A549 (cell line): ENCODE measurements at regions not wholly inside any gene's neighbourhood (a gene's known extent, or its start where the extent isn't known, plus 50 kb on each side); places are given as distances from the start of the nearest gene placed in this dataset.

Experiments used
- ATAC-seq, 2 experiments: fragments of 200-7000 bp in 1 of 2; fragments of >200 bp in 1 of 2; cut with Nextera tagmentation in 1 of 2; cut with Tn5 transposase in 1 of 2; 3 replicates each; pipeline versions ENCODE4 v1.8.0 to v1.9.1; 2018 to 2020; ENCODE audit warnings: mild to moderate bottlenecking in 1 of 2, moderate library complexity in 1 of 2
- CTCF ChIA-PET: fragments of 300-600 bp; sonication (Branson Sonifier 250); formaldehyde crosslinking; extraction: SDS; loops from one replicate; lab custom pipeline; 2021; ENCODE audit warnings: antibody characterized with exemption, inconsistent platforms; lab: Yijun Ruan, JAX
- POLR2A ChIA-PET: fragments of 350-600 bp; formaldehyde crosslinking; extraction: SDS; loops from one replicate; lab custom pipeline; 2021; ENCODE audit warnings: antibody characterized with exemption, inconsistent platforms; lab: Yijun Ruan, JAX
- DNase-seq, 2 experiments: peaks; one replicate each; pipeline versions ENCODE4 v3.0.0 to v3.0.0-alpha.2; 2011 to 2016; ENCODE audit warnings: low read depth in 1 of 2, low spot score in 1 of 2
- FAIRE-seq: peaks from 2 replicates; lab custom pipeline; 2011; peaks lifted over from hg19 to GRCh38; lab: Jason Lieb, UNC
- H3K27ac ChIP-seq, 2 experiments: fragments of >200 bp; sonication (Bioruptor Twin); formaldehyde crosslinking; 3 replicates each; pipeline ENCODE4 v1.5.1; 2016 to 2017
- H3K4me1 ChIP-seq: fragments of >200 bp; sonication (Bioruptor Twin); formaldehyde crosslinking; 3 replicates; pipeline ENCODE4 v1.6.1; 2016
- H3K4me2 ChIP-seq: fragments of >200 bp; sonication (Bioruptor Twin); formaldehyde crosslinking; 3 replicates; pipeline ENCODE4 v1.6.1; 2016
- H3K4me3 ChIP-seq: fragments of >200 bp; sonication (Bioruptor Twin); formaldehyde crosslinking; 3 replicates; pipeline ENCODE4 v1.5.1; 2016
- H3K9me3 ChIP-seq: fragments of >200 bp; sonication (Bioruptor Twin); formaldehyde crosslinking; 3 replicates; pipeline ENCODE4 v1.6.1; 2016
- CEBPB ChIP-seq, 2 experiments: fragments of >200 bp in 1 of 2; sonication (Bioruptor Twin) in 1 of 2; formaldehyde crosslinking in 1 of 2; IDR thresholded peaks; 2 replicates each; pipeline ENCODE4 v1.6.1; 2012 to 2016
- E2F6 ChIP-seq: IDR thresholded peaks from 2 replicates; pipeline ENCODE4 v1.6.1; 2012; ENCODE audit warnings: low read depth, borderline replicate concordance
- EHF ChIP-seq: fragments of 250-450 bp; sonication (Bioruptor Pico); IDR thresholded peaks from 2 replicates; pipeline ENCODE4 v1.5.0; 2020; ENCODE audit warnings: mild to moderate bottlenecking
- ESRRA ChIP-seq: fragments of 150-350 bp; IDR thresholded peaks from 2 replicates; pipeline ENCODE4 v1.6.1; 2014; ENCODE audit warnings: mild to moderate bottlenecking, low read length, borderline replicate concordance
- FOXS1 ChIP-seq: fragments of 250-450 bp; sonication (Bioruptor Pico); IDR thresholded peaks from 2 replicates; pipeline ENCODE4 v1.5.0; 2020; ENCODE audit warnings: mild to moderate bottlenecking, moderate library complexity
- GATA3 ChIP-seq: IDR thresholded peaks from 2 replicates; pipeline ENCODE4 v1.6.1; 2012; ENCODE audit warnings: borderline replicate concordance
- HDAC2 ChIP-seq: fragments of 200-600 bp; sonication (generic); IDR thresholded peaks from 2 replicates; pipeline ENCODE4 v1.6.1; 2016
- HMGXB4 ChIP-seq: fragments of 250-450 bp; sonication (Bioruptor Pico); IDR thresholded peaks from 2 replicates; pipeline ENCODE4 v1.5.0; 2021; ENCODE audit warnings: mild to moderate bottlenecking, moderate library complexity, borderline replicate concordance
- HOXB13 ChIP-seq: fragments of 250-450 bp; sonication (Bioruptor Pico); IDR thresholded peaks from 2 replicates; pipeline ENCODE4 v1.5.0; 2020; ENCODE audit warnings: low read depth, mild to moderate bottlenecking, moderate library complexity
- JUN ChIP-seq, 2 experiments: fragments of >200 bp; sonication (Bioruptor Twin); formaldehyde crosslinking; IDR thresholded peaks; 2 replicates in 1 of 2; 3 replicates in 1 of 2; pipeline ENCODE4 v1.6.1; 2016 to 2017
- JUNB ChIP-seq: fragments of >200 bp; sonication (Bioruptor Twin); formaldehyde crosslinking; IDR thresholded peaks from 2 replicates; pipeline ENCODE4 v1.6.1; 2016
- KDM1A ChIP-seq: fragments of 200-600 bp; sonication (generic); IDR thresholded peaks from 2 replicates; pipeline ENCODE4 v1.6.1; 2016; ENCODE audit warnings: low read depth, mild to moderate bottlenecking
- MAX ChIP-seq: IDR thresholded peaks from 2 replicates; pipeline ENCODE4 v1.6.1; 2012
- MYC ChIP-seq: IDR thresholded peaks from 2 replicates; pipeline ENCODE4 v1.6.1; 2012; ENCODE audit warnings: mild to moderate bottlenecking, inconsistent platforms, low read length, improper control_type of control experiment, borderline replicate concordance
- NR3C1 ChIP-seq: fragments of >200 bp; sonication (Bioruptor Twin); formaldehyde crosslinking; IDR thresholded peaks from 3 replicates; pipeline ENCODE4 v1.6.1; 2017
- PBX3 ChIP-seq: IDR thresholded peaks from 2 replicates; pipeline ENCODE4 v1.6.1; 2012
- PHF8 ChIP-seq: fragments of 200-600 bp; sonication (generic); IDR thresholded peaks from 2 replicates; pipeline ENCODE4 v1.6.1; 2016; ENCODE audit warnings: low read depth, mild to moderate bottlenecking, antibody characterized with exemption, moderate library complexity, borderline replicate concordance
- POLR2A ChIP-seq: IDR thresholded peaks from 2 replicates; pipeline ENCODE4 v1.6.1; 2012; ENCODE audit warnings: mild to moderate bottlenecking, low read length
- POLR2AphosphoS2 ChIP-seq: conservative IDR thresholded peaks from 2 replicates; pipeline ENCODE4 v1.6.1; 2012; ENCODE audit warnings: low read length, improper control_type of control experiment, inconsistent platforms
- RAD21 ChIP-seq, 2 experiments: fragments of >200 bp in 1 of 2; sonication (Bioruptor Twin) in 1 of 2; formaldehyde crosslinking in 1 of 2; IDR thresholded peaks in 1 of 2; conservative IDR thresholded peaks in 1 of 2; 2 replicates in 1 of 2; 3 replicates in 1 of 2; pipeline ENCODE4 v1.6.1; 2012 to 2018; ENCODE audit warnings: inconsistent platforms in 1 of 2
- RARB ChIP-seq: fragments of 250-450 bp; sonication (Bioruptor Pico); IDR thresholded peaks from 2 replicates; pipeline ENCODE4 v1.8.0; 2021; ENCODE audit warnings: mild to moderate bottlenecking, moderate library complexity
- RCOR1 ChIP-seq: fragments of 150-350 bp; IDR thresholded peaks from 2 replicates; pipeline ENCODE4 v1.6.1; 2014; ENCODE audit warnings: antibody characterized with exemption, low read length, low read depth
- REST ChIP-seq: fragments of 200-600 bp; sonication (generic); IDR thresholded peaks from 2 replicates; pipeline ENCODE4 v1.6.1; 2016; ENCODE audit warnings: antibody characterized with exemption, mild to moderate bottlenecking, moderate library complexity
- RFX5 ChIP-seq: fragments of 450-650 bp; IDR thresholded peaks from 2 replicates; pipeline ENCODE4 v1.7.1; 2014; ENCODE audit warnings: antibody characterized with exemption, mild to moderate bottlenecking, moderate library complexity
- SREBF2 ChIP-seq: fragments of 450-650 bp; IDR thresholded peaks from 2 replicates; pipeline ENCODE4 v1.6.1; 2014; ENCODE audit warnings: mild to moderate bottlenecking, moderate library complexity
- TFCP2L1 ChIP-seq: fragments of 250-450 bp; sonication (Bioruptor Pico); IDR thresholded peaks from 2 replicates; pipeline ENCODE4 v1.5.0; 2021; ENCODE audit warnings: mild to moderate bottlenecking
- USF2 ChIP-seq: fragments of 450-650 bp; IDR thresholded peaks from 2 replicates; pipeline ENCODE4 v1.6.1; 2014; ENCODE audit warnings: antibody characterized with exemption
- ZC3H11A ChIP-seq: fragments of 450-650 bp; IDR thresholded peaks from 2 replicates; pipeline ENCODE4 v1.6.1; 2014; ENCODE audit warnings: antibody characterized with exemption, mild to moderate bottlenecking
- ZFP36 ChIP-seq: fragments of 450-650 bp; IDR thresholded peaks from 2 replicates; pipeline ENCODE4 v1.6.1; 2014; ENCODE audit warnings: borderline replicate concordance; ENCODE audit not compliant: partially characterized antibody
- WGBS: methylation state at CpG from one replicate; pipeline ENCODE4 v1.1.6; 2017; ENCODE audit errors: missing lambda C conversion rate; 5-methylcytosine and 5-hydroxymethylcytosine counted together

GRCh38 chr2:186105016-186105724 is 366.6 kb downstream of the FSIP2 start:
- no peak for FAIRE-seq

GRCh38 chr2:186108470-186108869 is 369.9 kb downstream of the FSIP2 start:
- H3K4me3 ChIP-seq: no peak overlapping the region
- FAIRE-seq: no peak
- no peak overlapping the region for H3K27ac ChIP-seq
- no peaks in the 10 kb centered on the region for H3K9me3 ChIP-seq
- DNase-seq: no peak
- no peak for ATAC-seq
- WGBS: 91% methylated on average over 1 of the region's 1 CpG
- H3K4me1 ChIP-seq: no peaks in the 10 kb centered on the region
- POLR2A ChIA-PET: no interaction called here
- TF ChIP-seq POLR2A: no peak
- no peak for TF ChIP-seq ZC3H11A
- no peak for TF ChIP-seq HOXB13 (CRISPR knock-in tag)
- TF ChIP-seq JUNB: no peak
- TF ChIP-seq RAD21 (conservative IDR thresholded peaks at IDR 0.05 in 1 of 2, IDR thresholded peaks at IDR 0.05 in 1 of 2): no peak
- TF ChIP-seq MAX: no peak
- no peak for TF ChIP-seq REST
- TF ChIP-seq ZFP36: no peak
- H3K4me2 ChIP-seq: no peak overlapping the region
- CTCF ChIA-PET: no interaction called here

More at GRCh38 chr2:186105016-186105724, 366.6 kb downstream of the FSIP2 start:
- Histone ChIP-seq H3K9me3 (no peaks in the 10 kb centered on the region), H3K4me1 (no peaks in the 10 kb centered on the region), H3K4me3 (no peak overlapping the region), H3K27ac (no peak overlapping the region), H3K4me2 (no peak overlapping the region)
- no peak for DNase-seq
- ChIA-PET POLR2A (no interaction called here), CTCF (no interaction called here)
- TF ChIP-seq CEBPB (IDR thresholded peaks at IDR 0.05) (no peak), JUN (IDR thresholded peaks at IDR 0.05) (no peak), FOXS1 (CRISPR knock-in tag) (no peak), KDM1A (no peak), PHF8 (no peak), ZC3H11A (no peak), ESRRA (no peak), EHF (no peak), SREBF2 (no peak), POLR2AphosphoS2 (no peak), RFX5 (no peak), PBX3 (no peak)
- no peak for ATAC-seq
- 61% methylated on average over 1 of the region's 1 CpG for WGBS

GRCh38 chr2:186113284-186113683 is 372.8 kb upstream of the ZC3H15 start:
- CTCF ChIA-PET: interaction anchor here (1.1 kb wide), 1 partner anchor 19 kb away, joined by 3 read pairs; no protein-coding TSS in a partner anchor
- no peak for ATAC-seq
- POLR2A ChIA-PET: no interaction called here
- Histone ChIP-seq H3K4me3 (no peak overlapping the region), H3K4me1 (no peaks in the 10 kb centered on the region), H3K9me3 (no peaks in the 10 kb centered on the region), H3K4me2 (no peak overlapping the region), H3K27ac (no peak overlapping the region)
- 33% methylated on average over 2 of the region's 2 CpGs for WGBS
- DNase-seq: no peak
- FAIRE-seq: no peak
- TF ChIP-seq NR3C1: no peak
- TF ChIP-seq HMGXB4: no peak
- TF ChIP-seq RCOR1: no peak
- TF ChIP-seq MYC: no peak
- no peak for TF ChIP-seq E2F6
- no peak for TF ChIP-seq TFCP2L1
- TF ChIP-seq HDAC2: no peak
- no peak for TF ChIP-seq RARB (CRISPR knock-in tag)
- no peak for TF ChIP-seq USF2
- TF ChIP-seq GATA3: no peak
